Dedifferentiated amniotic fluid mesenchymal stem cell (primary cell): ENCODE measurements at regions not wholly inside any gene's neighbourhood (a gene's known extent, or its start where the extent isn't known, plus 50 kb on each side); places are given as distances from the start of the nearest gene placed in this dataset.
"Not testable (repeated sequence)": the region's sequence is repeated elsewhere in the genome, so short reads cannot be mapped to it uniquely, and the experiment has no call there.

Experiments used
- DNase-seq: peaks from one replicate; pipeline ENCODE4 v3.0.0-alpha.2; 2016; ENCODE audit errors: extremely low spot score

DNA sequence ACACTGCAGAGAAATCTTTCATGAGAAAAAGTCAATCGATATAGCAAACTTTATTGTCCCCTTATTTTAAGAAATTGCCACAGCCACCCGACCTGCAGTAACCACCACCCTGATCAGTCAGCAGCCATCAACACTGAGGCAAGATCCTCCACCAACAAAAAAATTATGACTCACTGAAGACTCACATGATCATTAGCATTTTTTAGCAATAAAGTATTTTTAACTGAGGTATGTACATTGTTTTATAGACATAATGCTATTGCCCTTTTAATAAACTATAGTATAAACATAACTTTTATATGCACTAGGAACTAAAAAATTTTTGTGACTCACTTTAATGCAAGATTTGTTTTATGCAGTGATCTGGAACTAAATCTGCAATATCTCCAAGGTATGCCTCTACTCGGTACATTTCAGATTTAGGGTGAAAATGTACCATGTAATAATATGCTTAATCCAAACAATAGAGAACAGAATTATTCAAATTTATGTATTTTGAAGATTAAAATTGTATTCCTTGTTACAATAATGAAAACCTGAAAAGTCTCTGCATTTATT, 79.2 kb upstream of the CEP126 start:
- peak; percentile 16 for DNase-seq

DNA sequence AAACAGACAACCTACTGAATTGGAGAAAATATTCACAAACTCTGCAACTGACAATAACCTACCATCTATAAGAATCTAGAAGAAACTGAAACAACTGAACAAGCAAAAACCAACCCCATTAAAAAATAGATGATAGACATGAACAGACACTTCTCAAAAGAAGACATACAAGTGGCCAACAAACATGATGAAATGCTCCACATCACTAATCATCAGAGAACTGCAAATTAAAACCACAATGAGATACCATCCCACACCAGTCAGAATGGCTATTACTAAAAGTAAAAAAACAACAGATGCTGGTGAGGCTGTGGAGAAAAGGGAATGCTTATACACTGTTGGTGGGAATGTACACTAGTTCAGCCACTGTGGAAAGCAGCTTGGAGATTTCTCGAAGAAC, 84.3 kb upstream of the CEP126 start:
- DNase-seq, result not testable (repeated sequence)

DNA sequence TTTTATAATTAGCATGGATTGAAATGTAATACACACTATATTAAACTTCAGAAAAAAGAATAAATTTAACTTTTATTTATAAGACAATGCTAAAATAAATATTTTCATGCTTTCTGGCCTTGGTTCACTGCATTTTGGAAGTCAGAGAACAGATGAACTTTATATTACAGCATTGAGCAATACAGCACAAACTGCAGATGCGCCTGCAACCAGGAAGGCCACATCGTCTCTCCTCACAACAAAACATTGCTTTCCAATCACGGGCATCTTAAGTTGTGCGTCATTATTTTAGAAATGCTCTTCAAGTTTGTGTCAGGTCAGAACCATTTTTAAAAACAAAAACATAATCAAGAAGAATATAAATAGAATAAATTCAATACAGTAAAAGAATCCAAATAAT, 89.3 kb upstream of the CEP126 start:
- no peak for DNase-seq

DNA sequence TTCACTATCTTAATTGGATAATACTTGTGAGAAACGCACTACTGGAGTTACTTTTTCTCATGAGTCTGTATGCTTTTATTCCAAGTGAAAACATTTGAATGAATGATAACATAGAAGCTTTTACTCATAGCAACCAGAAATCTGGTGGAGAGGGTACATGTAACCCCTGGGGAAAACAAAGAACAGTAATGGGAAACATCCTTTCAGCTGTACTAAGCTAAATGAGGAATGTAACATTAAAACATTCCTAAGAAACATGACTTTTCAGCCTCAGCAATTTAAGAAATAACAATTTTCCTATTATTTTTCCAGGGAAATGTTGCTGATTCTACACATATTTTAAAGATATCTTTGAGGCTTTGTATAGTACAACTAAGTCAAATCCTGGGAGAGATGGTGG, 97.2 kb upstream of the CEP126 start:
- DNase-seq, result no peak

DNA sequence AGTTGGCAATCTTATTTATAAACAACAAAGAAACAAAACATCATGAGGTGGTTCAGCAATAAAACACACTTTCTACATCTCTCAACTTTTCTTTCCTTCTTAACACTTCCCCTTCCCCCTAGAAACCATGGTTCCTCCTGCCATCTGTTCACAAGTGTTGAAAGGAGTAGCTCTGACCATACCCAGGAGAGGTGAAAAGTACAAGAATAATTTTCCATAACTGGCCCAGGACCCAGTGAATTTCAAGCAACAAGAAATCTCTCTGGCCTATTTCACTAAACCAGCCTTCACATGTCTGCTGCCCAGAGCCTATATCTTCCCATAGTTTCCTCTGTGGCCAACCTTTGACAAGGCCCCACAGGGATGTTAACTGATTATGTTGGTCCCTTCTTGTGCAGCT, 98.2 kb upstream of the CEP126 start:
- DNase-seq, result no peak

DNA sequence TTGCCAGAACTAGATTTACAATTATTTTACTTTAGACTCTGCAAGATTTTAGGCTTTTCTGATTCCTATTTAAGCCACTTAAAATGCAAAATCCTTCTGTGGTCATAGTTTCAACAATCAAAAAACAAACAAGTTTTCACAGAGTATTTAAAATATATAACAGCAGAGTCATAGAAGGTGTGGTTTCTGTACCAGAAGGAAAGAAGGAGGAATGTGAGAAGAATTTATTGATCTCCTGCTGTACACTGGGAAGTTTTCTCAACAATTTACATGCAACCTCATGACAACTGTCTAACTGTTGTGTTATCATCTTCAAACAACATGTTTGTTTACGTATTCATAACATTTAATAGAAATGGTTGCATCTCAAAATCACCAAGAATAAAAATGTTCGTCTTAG, 102.3 kb upstream of the CEP126 start:
- DNase-seq, result peak; percentile 24

DNA sequence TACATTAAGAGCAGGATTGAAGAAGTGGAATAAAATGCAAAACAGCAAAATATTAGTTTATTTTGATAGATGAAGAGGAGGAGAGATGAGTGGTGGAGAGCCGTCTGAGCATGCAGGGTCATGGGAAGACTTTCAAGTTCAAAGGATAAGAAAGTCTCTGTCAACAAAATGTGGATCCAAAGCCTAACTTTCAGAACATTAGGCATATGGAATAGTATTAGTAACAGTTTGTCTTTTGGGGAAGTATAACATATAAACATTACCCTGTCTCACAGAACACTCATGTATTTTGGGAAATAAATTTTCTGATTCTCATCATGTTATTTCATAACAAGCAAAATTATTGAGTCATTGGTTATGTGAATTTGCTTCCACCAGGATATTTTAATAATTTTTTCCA, 104.3 kb upstream of the CEP126 start:
- DNase-seq, result no peak

DNA sequence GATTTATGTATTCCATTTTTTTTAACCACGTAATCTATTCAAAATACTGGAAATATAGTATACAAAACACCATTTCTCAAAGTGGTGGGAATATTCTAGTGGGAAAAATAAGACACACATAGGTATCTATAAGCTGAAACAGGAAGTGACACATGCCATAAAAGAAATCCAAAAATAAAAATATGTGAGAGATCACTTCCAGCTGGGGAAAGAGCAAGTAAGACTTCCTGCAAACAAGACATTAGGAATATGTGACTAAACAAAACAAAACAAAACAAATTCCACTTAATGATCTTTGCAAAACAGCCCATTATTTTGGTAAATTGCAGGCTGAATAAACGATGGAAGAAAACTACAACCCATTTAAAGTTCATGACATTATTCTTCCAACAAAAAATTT, 107.3 kb upstream of the CEP126 start:
- DNase-seq, result no peak

DNA sequence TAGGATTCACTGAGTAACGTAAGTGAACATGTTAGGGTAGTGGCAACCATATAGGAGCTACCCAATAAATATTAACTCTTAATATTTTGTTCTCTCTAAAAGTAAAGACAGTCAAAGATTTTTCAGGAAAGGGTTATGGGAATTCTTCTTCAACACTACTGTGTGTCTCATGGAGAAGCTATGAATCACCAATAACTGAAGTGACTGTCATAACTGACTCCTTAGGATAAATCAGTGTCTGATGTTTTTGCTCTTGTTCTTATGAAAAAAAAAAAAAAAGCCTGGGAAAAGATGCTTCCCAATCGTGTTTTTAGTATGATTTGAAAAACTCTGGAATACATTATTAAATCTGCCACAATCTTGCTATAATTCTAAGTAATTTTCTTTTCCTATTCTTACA, 111.2 kb upstream of the CEP126 start:
- DNase-seq, result no peak

DNA sequence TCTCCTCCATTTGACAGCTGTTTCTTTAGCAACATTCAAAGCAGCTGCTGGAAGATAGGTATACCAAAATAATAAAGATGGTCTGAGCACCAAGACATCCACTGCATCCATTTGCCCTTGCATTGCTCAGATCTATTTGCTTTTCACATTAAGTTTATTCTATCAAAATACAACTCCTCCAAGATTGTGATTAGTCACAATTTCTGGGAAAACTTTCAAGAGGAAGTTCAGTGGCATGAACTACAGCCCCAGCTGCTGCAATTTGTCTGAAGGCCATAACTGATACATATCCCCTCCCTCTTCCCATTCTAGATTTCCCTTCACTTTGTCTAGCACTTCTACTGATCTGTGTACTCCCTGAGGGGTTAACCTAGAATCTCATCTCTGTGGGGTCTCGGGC, 117.5 kb upstream of the CEP126 start:
- DNase-seq, result peak; percentile 28

DNA sequence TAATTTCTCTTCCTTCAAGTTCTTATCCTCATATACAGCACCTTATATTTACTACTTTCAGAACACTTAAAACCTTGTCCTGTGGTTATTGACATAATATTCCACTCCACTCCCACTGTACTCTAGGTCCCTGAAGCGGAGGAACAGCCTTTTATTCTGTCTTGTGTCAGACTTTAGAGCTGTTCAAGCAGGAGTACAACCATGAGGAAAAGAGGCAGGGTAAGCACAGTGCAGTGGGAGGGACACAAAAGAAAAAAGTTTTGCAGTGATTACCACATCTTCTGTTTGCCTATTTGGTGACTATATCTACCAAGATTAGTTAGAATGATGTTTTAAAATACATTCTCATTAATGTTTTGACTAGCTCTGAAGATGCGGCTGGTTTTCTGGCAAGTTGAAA, 122.0 kb upstream of the CEP126 start:
- DNase-seq, result no peak

DNA sequence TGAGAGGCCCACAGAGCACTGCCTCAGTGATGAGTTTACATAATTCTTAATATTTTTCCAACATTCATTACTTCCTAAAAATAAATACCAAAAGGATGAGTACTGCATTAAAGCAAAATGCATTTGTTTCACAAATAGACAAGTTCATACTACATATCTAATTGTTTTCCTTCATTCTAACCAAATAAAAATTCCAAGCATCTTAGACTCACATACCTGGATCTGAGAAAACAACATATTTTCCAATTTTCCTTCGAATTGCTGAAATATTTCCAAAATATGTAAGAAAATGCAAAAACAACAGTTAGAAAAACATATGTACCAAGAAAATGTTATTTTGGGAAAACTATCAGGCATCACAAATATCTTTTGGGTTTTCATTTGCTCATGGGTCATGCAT, 127.9 kb upstream of the CEP126 start:
- DNase-seq, result no peak

DNA sequence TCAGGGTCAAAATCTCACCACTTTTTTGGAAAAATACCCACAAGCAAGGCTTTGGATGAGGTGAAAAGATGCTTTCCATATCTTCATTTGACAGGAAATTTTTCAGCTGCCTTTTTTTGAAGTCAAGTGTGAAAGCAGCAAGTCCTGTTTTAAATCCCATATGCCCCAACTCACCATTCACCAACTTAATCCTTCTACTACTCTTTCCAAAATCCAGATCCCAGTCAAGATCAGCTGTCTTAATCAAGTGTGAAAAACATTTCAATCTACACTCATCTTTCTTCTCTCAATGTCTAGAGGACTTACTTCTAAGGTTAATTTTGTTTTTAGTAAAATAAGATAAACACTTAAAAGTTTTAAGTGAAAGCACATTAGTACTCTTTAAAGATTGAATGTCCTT, 128.4 kb upstream of the CEP126 start:
- DNase-seq, result no peak

DNA sequence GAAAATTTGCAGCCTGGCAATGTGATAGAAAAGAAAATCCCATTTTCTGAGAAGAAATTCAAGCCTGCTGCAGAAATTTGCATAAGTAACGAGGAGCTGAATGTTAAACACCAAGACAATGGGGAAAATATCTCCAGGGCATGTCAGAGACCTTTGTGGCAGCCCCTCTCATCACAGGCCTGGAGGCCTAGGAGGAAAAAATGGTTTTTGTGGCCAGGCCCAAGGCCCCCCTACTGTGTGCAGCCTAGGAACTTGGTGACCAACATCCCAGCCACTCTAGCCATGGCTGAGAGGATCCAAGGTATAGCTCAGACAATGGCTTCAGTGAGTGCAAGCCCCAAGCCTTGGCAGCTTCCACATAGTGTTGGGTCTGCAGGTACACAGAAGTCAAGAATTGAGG, 135.6 kb upstream of the CEP126 start:
- not testable (repeated sequence) for DNase-seq

DNA sequence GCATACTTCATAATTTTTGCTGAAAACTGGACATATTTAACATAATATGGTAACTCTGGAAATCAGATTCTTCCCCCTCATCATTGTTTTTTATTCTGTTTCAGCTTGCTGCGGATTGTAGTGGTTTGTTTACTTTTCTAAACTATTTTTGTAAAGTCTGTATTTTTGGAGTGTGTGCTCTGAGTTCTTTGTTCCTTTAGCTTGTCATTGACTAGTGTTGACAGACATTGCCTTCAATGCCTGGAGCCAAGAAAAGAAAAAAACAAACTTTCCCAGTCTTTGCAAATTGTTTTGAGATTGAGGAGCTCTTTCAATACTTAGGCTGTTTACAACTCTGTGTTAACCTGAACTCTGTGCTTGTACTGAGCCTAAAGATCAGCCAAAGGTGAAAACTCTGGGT, 137.3 kb upstream of the CEP126 start:
- DNase-seq, result no peak

DNA sequence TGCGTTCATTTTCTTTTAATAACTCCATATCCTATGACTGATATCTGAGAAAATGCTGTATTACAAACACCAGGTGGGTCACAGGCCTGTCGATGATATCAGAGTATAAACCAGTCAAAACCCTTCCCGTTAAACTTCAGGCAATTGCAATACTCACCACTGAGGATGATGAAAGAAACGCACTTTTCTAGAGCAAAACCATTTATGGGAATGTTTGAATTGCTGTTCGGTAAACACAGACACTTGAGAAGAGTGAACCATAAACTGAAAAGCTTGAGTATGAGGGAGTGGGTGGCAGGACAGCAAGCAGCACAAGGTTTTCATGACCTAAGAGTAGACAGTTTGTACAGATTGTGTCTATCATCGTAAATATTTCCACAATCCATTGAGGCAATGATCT, 139.8 kb upstream of the CEP126 start:
- no peak for DNase-seq

DNA sequence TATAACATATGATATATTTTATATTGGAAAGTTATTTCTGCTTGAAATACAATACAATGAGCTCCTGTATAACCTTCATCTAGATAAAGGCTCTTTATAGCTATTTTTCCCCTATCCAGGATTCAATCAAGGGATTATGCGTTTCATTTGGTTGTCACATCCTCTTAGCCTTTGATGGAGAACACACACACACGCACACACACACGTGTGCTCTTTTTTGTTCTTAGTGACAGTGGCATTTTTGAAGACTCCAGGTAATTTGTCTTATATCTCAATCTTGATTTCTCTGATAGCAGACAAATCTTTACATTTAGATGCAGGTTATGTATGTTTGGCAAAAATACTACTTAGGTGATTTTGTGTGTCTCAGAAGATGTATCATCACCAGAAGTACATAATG, 144.2 kb upstream of the CEP126 start:
- DNase-seq, result no peak

DNA sequence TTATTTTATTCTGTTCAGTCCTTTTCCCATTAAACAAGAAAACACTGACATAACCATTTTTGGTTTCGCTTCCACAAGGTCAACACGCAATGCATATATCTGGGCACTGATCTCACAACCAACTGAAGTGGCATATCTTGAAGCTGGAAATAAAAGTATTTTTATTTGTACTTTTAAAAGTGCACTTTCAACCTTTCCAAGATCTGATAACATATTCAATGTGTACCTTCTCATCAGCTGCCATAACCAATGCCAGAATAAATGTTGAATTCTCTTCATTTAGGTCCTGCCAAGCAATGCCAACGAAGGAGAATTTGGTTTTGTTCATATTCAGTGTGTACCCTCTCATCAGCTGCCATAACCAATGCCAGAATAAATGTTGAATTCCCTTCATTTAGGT, 148.9 kb upstream of the CEP126 start:
- no peak for DNase-seq

DNA sequence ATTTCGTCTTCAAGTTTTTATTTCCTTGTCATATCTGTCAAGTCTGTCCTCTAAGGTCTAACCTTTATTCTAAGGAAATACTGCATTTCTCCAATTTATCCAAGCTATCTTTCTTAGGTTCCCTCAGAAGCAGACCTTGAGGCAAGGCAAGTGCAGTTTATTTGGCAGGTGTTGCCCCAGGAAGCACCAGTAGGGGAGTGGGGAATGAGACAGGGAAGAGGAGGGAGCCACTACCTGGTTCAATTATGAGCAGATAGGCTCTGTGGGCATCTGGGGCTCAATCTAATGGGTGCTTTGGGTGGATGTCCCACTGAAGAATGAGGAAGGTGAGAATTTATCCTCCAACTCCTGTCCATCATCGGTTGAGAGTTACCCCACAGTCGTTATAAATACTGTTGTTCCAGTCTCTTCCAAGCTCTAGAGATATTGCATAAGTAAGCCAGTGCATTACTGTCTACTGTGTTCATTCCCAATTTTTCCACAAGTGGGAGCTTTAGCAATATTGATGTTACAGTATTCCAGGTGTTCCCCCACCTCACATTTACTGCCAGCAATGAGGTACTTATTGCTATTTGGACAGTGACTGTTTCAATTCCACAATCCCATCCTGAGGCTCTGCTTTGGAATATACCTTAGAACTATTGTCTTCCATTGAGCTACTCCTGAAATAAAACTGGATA, 154.9 kb upstream of the CEP126 start:
- DNase-seq, result no peak

DNA sequence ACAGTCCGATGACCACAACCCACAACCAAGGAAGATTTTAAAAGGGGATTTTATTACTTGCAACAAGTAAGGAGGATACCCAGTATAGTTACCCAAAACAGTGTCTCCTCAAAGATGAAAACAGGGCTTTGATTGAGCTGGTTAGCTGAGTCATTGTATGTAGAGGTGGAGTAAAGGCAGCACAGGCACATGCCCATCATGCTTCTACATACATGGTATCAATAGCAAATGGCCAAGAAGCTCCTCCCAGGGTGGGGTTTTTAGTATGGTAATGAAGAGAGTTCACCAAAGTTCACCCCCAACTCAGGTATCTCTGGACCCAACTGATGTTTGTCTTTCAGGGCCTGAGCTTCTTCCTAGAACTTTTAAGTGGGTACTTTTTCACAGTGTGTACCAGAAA, 157.1 kb upstream of the CEP126 start:
- no peak for DNase-seq

DNA sequence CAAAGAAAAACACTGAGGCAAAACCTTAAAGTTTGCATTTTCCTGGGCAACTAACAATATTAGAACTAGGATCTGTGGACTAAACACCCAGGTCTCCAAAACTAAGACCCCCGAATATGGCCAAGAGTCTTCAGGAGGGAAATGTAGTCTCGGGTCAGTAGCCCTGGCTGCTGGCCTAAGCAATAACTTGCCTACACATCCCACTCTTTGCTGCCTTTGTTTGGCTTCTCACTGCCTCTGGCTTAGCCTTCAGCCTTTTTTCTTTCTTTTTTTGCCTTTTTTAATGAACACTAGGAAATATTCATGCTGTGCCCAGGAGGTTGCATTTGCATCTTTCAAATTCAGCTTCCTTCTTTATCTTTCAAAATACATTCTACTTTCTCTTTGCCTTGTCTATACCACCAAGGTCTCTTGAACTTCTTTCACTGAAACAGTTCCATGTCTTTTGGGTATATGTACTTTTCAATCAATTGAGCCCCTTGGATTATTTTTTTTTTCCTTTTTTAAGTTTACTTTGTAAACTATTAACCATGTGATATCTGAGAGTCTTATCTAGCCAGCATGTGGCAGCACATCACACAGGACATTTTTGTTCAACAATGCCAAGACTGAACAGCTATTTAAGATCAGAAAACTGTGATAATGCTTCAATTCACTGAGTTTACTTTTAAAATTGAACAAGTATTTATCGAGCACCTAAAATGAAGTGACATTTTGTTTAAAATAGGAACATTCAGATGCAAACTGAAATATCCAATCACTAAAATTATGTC, 165.0 kb upstream of the TRPC6 start:
- no peak for DNase-seq

DNA sequence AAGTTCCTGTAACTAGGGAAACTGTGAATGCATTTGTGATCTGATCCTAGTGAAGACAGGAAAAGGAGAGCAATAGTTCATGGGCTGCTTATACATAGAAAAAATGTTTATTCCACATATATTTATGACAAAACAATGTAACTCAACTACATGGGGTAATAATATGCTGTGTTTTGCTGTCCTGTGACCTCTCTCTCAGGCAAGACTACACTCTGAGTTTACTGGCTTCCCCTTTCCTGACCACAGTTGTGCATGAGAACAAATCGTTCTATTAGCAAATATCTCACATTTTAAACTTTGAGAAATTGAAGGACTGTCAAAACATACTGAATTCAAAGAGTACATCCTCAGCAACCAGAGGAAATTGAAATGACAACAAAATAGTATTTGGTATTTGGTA, 161.9 kb upstream of the TRPC6 start:
- DNase-seq, result no peak

DNA sequence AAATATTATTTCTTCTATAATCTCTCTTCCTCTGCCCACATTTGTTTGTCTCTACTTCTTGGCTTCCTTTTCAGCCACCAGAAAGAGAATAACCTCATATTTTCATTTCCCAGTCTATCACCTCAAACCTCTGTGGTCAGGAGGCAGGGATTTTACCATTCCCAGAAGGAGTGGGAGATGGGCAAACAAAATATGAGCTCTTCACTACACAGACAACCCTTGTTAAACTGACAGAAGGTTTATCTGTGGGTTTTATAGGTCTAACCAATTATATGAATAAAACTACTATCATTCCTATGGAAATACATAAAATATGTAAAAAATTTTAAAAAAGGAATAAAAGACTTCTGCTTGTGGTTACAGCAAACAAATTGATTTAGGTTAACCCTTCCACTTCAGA, 160.0 kb upstream of the TRPC6 start:
- no peak for DNase-seq
